OCI-LY3 (cell line): ENCODE measurements at regions not wholly inside any gene's neighbourhood (a gene's known extent, or its start where the extent isn't known, plus 50 kb on each side); places are given as distances from the start of the nearest gene placed in this dataset.
"Not testable (repeated sequence)": the region's sequence is repeated elsewhere in the genome, so short reads cannot be mapped to it uniquely, and the experiment has no call there.

Experiments
- H2AFZ ChIP-seq: fragments of 200-600, 300-600 bp; shearing (Covaris generic); 2 replicates; pipeline ENCODE4 v1.6.0; 2014; ENCODE audit warnings: antibody characterized with exemption, low read depth, low read length
- H3K27ac ChIP-seq: fragments of 200-600, 300-600 bp; sonication (generic); 2 replicates; pipeline ENCODE4 v1.5.1; 2014; ENCODE audit warnings: mild to moderate bottlenecking, low read length, moderate library complexity, mixed read lengths
- H3K27me3 ChIP-seq: fragments of 200-600, 300-600 bp; sonication (generic); 2 replicates; pipeline ENCODE4 v1.6.1; 2014; ENCODE audit warnings: low read depth, low read length, mixed read lengths
- H3K36me3 ChIP-seq: fragments of 200-600, 300-600 bp; sonication (generic); replicated peaks from 2 replicates; pipeline ENCODE3; 2014; ENCODE audit warnings: low read depth, low read length, mixed read lengths
- H3K4me1 ChIP-seq: fragments of 300-600, 200-600 bp; sonication (generic); 2 replicates; pipeline ENCODE4 v1.6.1; 2014; ENCODE audit warnings: low read length, mixed read lengths
- H3K4me2 ChIP-seq: fragments of 200-600, 300-600 bp; sonication (generic); 2 replicates; pipeline ENCODE4 v1.6.1; 2014; ENCODE audit warnings: low read length, mixed read lengths
- H3K4me3 ChIP-seq: fragments of 300-600, 200-600 bp; sonication (generic); 2 replicates; pipeline ENCODE4 v1.5.1; 2014; ENCODE audit warnings: antibody characterized with exemption, mild to moderate bottlenecking, low read length, moderate library complexity
- H3K79me2 ChIP-seq: fragments of 300-600, 200-600 bp; shearing (Covaris generic); 2 replicates; pipeline ENCODE4 v1.6.1; 2014; ENCODE audit warnings: mild to moderate bottlenecking, low read length, mixed read lengths
- H3K9ac ChIP-seq: fragments of 300-600, 200-600 bp; shearing (Covaris generic); 2 replicates; pipeline ENCODE4 v1.6.0; 2014; ENCODE audit warnings: mild to moderate bottlenecking, low read length, moderate library complexity
- H3K9me3 ChIP-seq: fragments of 200-600, 300-600 bp; shearing (Covaris generic); 2 replicates; pipeline ENCODE4 v1.6.1; 2014; ENCODE audit warnings: low read length, mixed read lengths; ENCODE audit not compliant: insufficient read depth
- H4K20me1 ChIP-seq: fragments of 200-600, 300-600 bp; sonication (generic); 2 replicates; pipeline ENCODE4 v1.6.1; 2016; ENCODE audit warnings: low read length, mixed read lengths; ENCODE audit not compliant: insufficient read depth
- EZH2phosphoT487 ChIP-seq: fragments of 200-600 bp; shearing (Covaris generic); IDR thresholded peaks from 2 replicates; pipeline ENCODE4 v1.6.1; 2018; ENCODE audit warnings: antibody characterized with exemption, mixed run types, low read depth
- TF ChIP-seq, protein P1 (sequence below): fragments of 200-600, 300-600 bp; sonication (generic); IDR thresholded peaks from 2 replicates; pipeline ENCODE4 v1.5.1; 2014; ENCODE audit warnings: antibody characterized with exemption, low read length, low read depth

DNA sequence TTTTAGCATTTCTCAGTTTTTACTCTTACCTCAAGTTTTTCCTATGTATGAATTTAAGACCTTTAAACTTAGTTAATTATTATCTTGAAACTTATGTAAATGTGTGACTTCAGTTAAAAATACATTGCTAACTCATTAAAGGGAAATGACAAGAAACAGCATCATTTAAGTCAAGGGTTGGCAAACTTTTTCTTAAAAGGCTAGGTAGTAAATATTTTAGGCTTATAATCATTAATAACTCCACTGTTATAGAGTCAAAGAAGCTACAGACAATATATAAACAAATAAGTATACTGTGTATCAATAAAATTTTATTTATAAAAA, 259.7 kb upstream of the RBMS1 start:
- Histone ChIP-seq H3K4me2 (no peak overlapping the region), H3K4me3 (no peak overlapping the region), H3K36me3 (no peaks in the 10 kb centered on the region), H3K4me1 (peaks cover 5% of the 10 kb centered on the region; the same call in 1 of the 2 replicates), H3K27me3 (no peaks in the 10 kb centered on the region), H4K20me1 (no peaks in the 10 kb centered on the region), H3K9me3 (0 out of 2 replicates have a peak, but pooled peaks cover 4% of the 10 kb centered on the region), H3K9ac (no peak overlapping the region), H3K79me2 (no peaks in the 10 kb centered on the region), H3K27ac (no peak overlapping the region), H2AFZ (no peak overlapping the region)
- TF ChIP-seq, protein P1, sequence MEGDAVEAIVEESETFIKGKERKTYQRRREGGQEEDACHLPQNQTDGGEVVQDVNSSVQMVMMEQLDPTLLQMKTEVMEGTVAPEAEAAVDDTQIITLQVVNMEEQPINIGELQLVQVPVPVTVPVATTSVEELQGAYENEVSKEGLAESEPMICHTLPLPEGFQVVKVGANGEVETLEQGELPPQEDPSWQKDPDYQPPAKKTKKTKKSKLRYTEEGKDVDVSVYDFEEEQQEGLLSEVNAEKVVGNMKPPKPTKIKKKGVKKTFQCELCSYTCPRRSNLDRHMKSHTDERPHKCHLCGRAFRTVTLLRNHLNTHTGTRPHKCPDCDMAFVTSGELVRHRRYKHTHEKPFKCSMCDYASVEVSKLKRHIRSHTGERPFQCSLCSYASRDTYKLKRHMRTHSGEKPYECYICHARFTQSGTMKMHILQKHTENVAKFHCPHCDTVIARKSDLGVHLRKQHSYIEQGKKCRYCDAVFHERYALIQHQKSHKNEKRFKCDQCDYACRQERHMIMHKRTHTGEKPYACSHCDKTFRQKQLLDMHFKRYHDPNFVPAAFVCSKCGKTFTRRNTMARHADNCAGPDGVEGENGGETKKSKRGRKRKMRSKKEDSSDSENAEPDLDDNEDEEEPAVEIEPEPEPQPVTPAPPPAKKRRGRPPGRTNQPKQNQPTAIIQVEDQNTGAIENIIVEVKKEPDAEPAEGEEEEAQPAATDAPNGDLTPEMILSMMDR: no peak
- TF ChIP-seq EZH2phosphoT487: no peak

DNA sequence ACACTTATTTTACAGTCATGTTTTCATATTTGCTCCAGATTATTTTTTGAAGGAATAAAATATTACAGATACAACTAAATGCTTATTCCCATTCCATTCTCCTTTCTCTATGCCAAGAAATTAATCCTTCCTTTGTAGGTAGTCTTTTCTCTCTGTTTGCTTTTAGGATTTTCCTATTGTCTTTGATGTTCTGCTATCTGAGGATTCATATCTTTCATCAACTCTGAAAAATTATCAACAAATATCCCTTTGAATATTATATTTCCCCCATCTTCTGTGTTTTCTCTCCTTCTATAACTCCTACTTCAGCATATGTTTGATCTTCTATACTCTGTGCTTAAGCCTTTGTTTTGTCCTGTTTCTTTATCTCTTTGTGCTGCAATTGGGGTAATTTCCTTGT, 260.4 kb upstream of the RBMS1 start:
- Histone ChIP-seq H3K9me3 (0 out of 2 replicates have a peak, but pooled peaks cover 4% of the 10 kb centered on the region), H3K27me3 (no peaks in the 10 kb centered on the region), H3K27ac (no peak overlapping the region), H3K36me3 (no peaks in the 10 kb centered on the region), H3K4me1 (peaks cover 5% of the 10 kb centered on the region; the same call in 1 of the 2 replicates), H3K79me2 (no peaks in the 10 kb centered on the region), H3K4me2 (no peak overlapping the region), H2AFZ (no peak overlapping the region), H3K9ac (no peak overlapping the region), H4K20me1 (no peaks in the 10 kb centered on the region), H3K4me3 (no peak overlapping the region)
- TF ChIP-seq, protein P1: no peak
- no peak for TF ChIP-seq EZH2phosphoT487

DNA sequence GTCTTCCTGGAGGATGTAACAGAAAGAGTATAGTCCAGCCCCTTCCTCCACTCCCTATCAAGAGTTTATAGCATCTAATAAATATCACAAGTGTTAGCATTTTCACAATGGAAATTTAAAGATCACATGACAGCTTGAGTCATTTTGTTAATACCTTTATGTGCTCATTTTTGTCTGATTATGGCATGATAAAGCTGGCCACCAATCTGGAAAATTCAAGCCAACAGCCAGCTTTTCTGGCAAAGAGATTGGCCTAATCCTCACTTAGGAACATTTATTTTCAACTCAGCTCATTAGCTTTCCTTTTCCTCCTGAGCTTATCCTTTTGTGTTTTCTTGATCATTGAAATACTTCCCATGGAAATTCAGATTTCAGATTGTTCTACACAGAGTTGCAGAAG, 262.9 kb upstream of the RBMS1 start:
- Histone ChIP-seq H3K4me1 (peaks cover 5% of the 10 kb centered on the region; the same call in 1 of the 2 replicates), H3K79me2 (no peaks in the 10 kb centered on the region), H3K4me2 (no peak overlapping the region), H2AFZ (no peak overlapping the region), H3K9ac (no peak overlapping the region), H3K4me3 (no peak overlapping the region), H3K27ac (no peak overlapping the region), H3K27me3 (no peaks in the 10 kb centered on the region), H4K20me1 (no peaks in the 10 kb centered on the region), H3K9me3 (0 out of 2 replicates have a peak, but pooled peaks cover 4% of the 10 kb centered on the region), H3K36me3 (no peaks in the 10 kb centered on the region)
- TF ChIP-seq, protein P1: no peak
- TF ChIP-seq EZH2phosphoT487: no peak

DNA sequence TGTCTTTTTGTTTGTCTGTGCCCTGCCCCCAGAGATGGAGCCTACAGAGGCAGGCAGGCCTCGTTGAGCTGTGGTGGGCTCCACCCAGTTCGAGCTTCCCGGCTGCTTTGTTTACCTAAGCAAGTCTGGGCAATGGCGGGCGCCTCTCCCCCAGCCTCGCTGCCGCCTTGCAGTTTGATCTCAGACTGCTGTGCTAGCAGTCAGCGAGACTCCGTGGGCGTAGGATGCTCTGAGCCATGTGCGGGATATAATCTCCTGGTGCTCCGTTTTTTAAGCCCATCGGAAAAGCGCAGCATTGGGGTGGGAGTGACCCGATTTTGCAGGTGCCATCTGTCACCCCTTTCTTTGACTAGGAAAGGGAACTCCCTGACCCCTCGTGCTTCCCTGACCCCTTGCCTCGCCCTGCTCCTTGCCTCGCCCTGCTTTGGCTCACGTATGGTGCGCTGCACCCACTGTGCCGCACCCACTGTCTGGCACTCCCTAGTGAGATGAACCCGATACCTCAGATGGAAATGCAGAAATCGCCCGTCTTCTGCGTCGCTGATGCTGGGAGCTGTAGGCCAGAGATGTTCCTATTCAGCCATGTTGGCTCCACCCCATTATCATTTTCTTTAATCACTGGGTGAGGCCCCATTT, 269.0 kb upstream of the RBMS1 start:
- not testable (repeated sequence) for H3K4me2 ChIP-seq, H3K9ac ChIP-seq, H4K20me1 ChIP-seq, H2AFZ ChIP-seq, H3K79me2 ChIP-seq, H3K27ac ChIP-seq, H3K9me3 ChIP-seq, H3K4me3 ChIP-seq, H3K27me3 ChIP-seq, H3K4me1 ChIP-seq, H3K36me3 ChIP-seq
